Right lung (tissue), 2 donors: ENCODE measurements at regions not wholly inside any gene's neighbourhood (a gene's known extent, or its start where the extent isn't known, plus 50 kb on each side); places are given as distances from the start of the nearest gene placed in this dataset.

Experiments
- DNase-seq, 2 donors: peaks; one replicate each; pipeline ENCODE4 v3.0.0-alpha.2; 2013

- DNase-seq, result no peak
Observed at GRCh38 chr7:131174855-131175254, 152.8 kb upstream of the MKLN1 start.

GRCh38 chr7:131182446-131183058 is 145.1 kb upstream of the MKLN1 start:
- no peak for DNase-seq

- DNase-seq, result no peak
Observed at GRCh38 chr7:131183072-131183471, 144.6 kb upstream of the MKLN1 start.

- DNase-seq, result no peak
Observed at GRCh38 chr7:131183611-131184119, 144.0 kb upstream of the MKLN1 start.

- DNase-seq, result no peak
Observed at GRCh38 chr7:131186816-131187215, 140.9 kb upstream of the MKLN1 start.

GRCh38 chr7:131188367-131189339 is 139.0 kb upstream of the MKLN1 start:
- no peak for DNase-seq

GRCh38 chr7:131189488-131189887 is 138.2 kb upstream of the MKLN1 start:
- DNase-seq, result no peak

- no peak for DNase-seq
Observed at GRCh38 chr7:131190146-131190545, 137.5 kb upstream of the MKLN1 start.

GRCh38 chr7:131190581-131190980 is 137.1 kb upstream of the MKLN1 start:
- no peak for DNase-seq

GRCh38 chr7:131194070-131194865 is 133.4 kb upstream of the MKLN1 start:
- DNase-seq, result no peak

- peak; percentile 12 for DNase-seq
Observed at GRCh38 chr7:131196803-131197202, 130.9 kb upstream of the MKLN1 start.

- DNase-seq, result no peak
Observed at GRCh38 chr7:131197920-131198615, 129.6 kb upstream of the MKLN1 start.

- DNase-seq, result no peak
Observed at GRCh38 chr7:131202451-131202850, 125.2 kb upstream of the MKLN1 start.

- no peak for DNase-seq
Observed at GRCh38 chr7:131203291-131203976, 124.2 kb upstream of the MKLN1 start.

GRCh38 chr7:131208777-131209176 is 118.9 kb upstream of the MKLN1 start:
- DNase-seq, result no peak

- no peak for DNase-seq
Observed at GRCh38 chr7:131210618-131211017, 117.1 kb upstream of the MKLN1 start.

- DNase-seq, result no peak
Observed at GRCh38 chr7:131211500-131211899, 116.2 kb upstream of the MKLN1 start.

GRCh38 chr7:131212114-131212513 is 115.6 kb upstream of the MKLN1 start:
- no peak for DNase-seq

GRCh38 chr7:131218727-131219128 is 108.9 kb upstream of the MKLN1 start:
- no peak for DNase-seq

GRCh38 chr7:131219312-131220041 is 108.2 kb upstream of the MKLN1 start:
- no peak for DNase-seq
